HFFc6 (cell line): ENCODE measurements at regions not wholly inside any gene's neighbourhood (a gene's known extent, or its start where the extent isn't known, plus 50 kb on each side); places are given as distances from the start of the nearest gene placed in this dataset.

ENCODE experiments used
- DNase-seq: peaks from one replicate; pipeline ENCODE4 v3.0.0-alpha.2; 2018
- H3K27ac Mint-ChIP-seq: 2 replicates; pipeline ENCODE4 v1.8.0; 2020; ENCODE audit warnings: mild to moderate bottlenecking, mixed read lengths
- H3K27me3 Mint-ChIP-seq: 2 replicates; pipeline ENCODE4 v1.8.0; 2021; ENCODE audit warnings: mild to moderate bottlenecking, moderate library complexity, mixed read lengths; ENCODE audit not compliant: insufficient read depth
- H3K36me3 Mint-ChIP-seq: 2 replicates; pipeline ENCODE4 v1.8.0; 2021; ENCODE audit warnings: low read depth, mixed read lengths
- H3K4me1 Mint-ChIP-seq: 2 replicates; pipeline ENCODE4 v1.8.0; 2020; ENCODE audit warnings: low read depth, mixed read lengths
- H3K4me3 Mint-ChIP-seq: 2 replicates; pipeline ENCODE4 v1.8.0; 2020; ENCODE audit warnings: mild to moderate bottlenecking, moderate library complexity, mixed read lengths
- H3K9me3 Mint-ChIP-seq: 2 replicates; pipeline ENCODE4 v1.8.0; 2020; ENCODE audit warnings: mild to moderate bottlenecking, mixed read lengths
- CTCF ChIP-seq: fragments of 200-600 bp; sonication (generic); IDR thresholded peaks from 2 replicates; pipeline ENCODE4 v1.5.0; 2021; ENCODE audit warnings: antibody characterized with exemption, mild to moderate bottlenecking

GRCh38 chr18:44245019-44245418, 435.7 kb upstream of the SETBP1 start:
- Mint-ChIP-seq H3K4me3 (no peak overlapping the region), H3K9me3 (peaks cover 32% of the 10 kb centered on the region), H3K4me1 (no peaks in the 10 kb centered on the region), H3K27ac (no peak overlapping the region), H3K27me3 (no peaks in the 10 kb centered on the region), H3K36me3 (no peaks in the 10 kb centered on the region)
- no peak for DNase-seq
- no peak for TF ChIP-seq CTCF

- H3K4me1 Mint-ChIP-seq: no peaks in the 10 kb centered on the region
- H3K9me3 Mint-ChIP-seq: peaks cover 32% of the 10 kb centered on the region
- no peaks in the 10 kb centered on the region for H3K27me3 Mint-ChIP-seq
- no peak for DNase-seq
- no peak overlapping the region for H3K27ac Mint-ChIP-seq
- no peak overlapping the region for H3K4me3 Mint-ChIP-seq
- H3K36me3 Mint-ChIP-seq: no peaks in the 10 kb centered on the region
- TF ChIP-seq CTCF: no peak
These were observed 434.7 kb upstream of the SETBP1 start for GRCh38 chr18:44246001-44246400.

GRCh38 chr18:44258086-44258485, 422.6 kb upstream of the SETBP1 start:
- Mint-ChIP-seq H3K4me1 (no peaks in the 10 kb centered on the region), H3K4me3 (no peak overlapping the region), H3K27me3 (no peaks in the 10 kb centered on the region; the same call in 1 of the 2 replicates), H3K36me3 (no peaks in the 10 kb centered on the region), H3K27ac (no peak overlapping the region), H3K9me3 (peaks cover 55% of the 10 kb centered on the region)
- no peak for TF ChIP-seq CTCF
- DNase-seq: no peak

GRCh38 chr18:44258576-44258975, 422.1 kb upstream of the SETBP1 start:
- Mint-ChIP-seq H3K9me3 (peaks cover 50% of the 10 kb centered on the region), H3K4me1 (no peaks in the 10 kb centered on the region), H3K27me3 (no peaks in the 10 kb centered on the region; the same call in 1 of the 2 replicates), H3K36me3 (no peaks in the 10 kb centered on the region), H3K4me3 (no peak overlapping the region), H3K27ac (no peak overlapping the region)
- DNase-seq: no peak
- TF ChIP-seq CTCF: no peak

- Mint-ChIP-seq H3K36me3 (no peaks in the 10 kb centered on the region), H3K9me3 (peaks cover 51% of the 10 kb centered on the region), H3K4me1 (no peaks in the 10 kb centered on the region), H3K27ac (no peak overlapping the region), H3K4me3 (no peak overlapping the region), H3K27me3 (no peaks in the 10 kb centered on the region; the same call in 1 of the 2 replicates)
- DNase-seq: no peak
- no peak for TF ChIP-seq CTCF
These were observed 421.1 kb upstream of the SETBP1 start for GRCh38 chr18:44259610-44260009.

- no peak for TF ChIP-seq CTCF
- H3K27ac Mint-ChIP-seq: no peak overlapping the region
- H3K4me3 Mint-ChIP-seq: no peak overlapping the region
- DNase-seq: no peak
- no peaks in the 10 kb centered on the region for H3K4me1 Mint-ChIP-seq
- H3K27me3 Mint-ChIP-seq: no peaks in the 10 kb centered on the region
- H3K36me3 Mint-ChIP-seq: no peaks in the 10 kb centered on the region
- H3K9me3 Mint-ChIP-seq: peaks cover 52% of the 10 kb centered on the region
These were observed 415.3 kb upstream of the SETBP1 start for GRCh38 chr18:44265437-44265836.
